ENCODE measurements at regions not wholly inside any gene's neighbourhood (a gene's known extent, or its start where the extent isn't known, plus 50 kb on each side); places are given as distances from the start of the nearest gene placed in this dataset.

- no peaks in the 10 kb centered on the region for H4K20me1 ChIP-seq (ENCODE audit: insufficient read depth)
- H3K27me3 ChIP-seq (ENCODE audit: insufficient read depth, low read depth, low read length): no peaks in the 10 kb centered on the region
These were observed 224.6 kb upstream of the NECTIN3 start for GRCh38 chr3:110846971-110847370.

GRCh38 chr3:110849064-110849463 is 222.6 kb upstream of the NECTIN3 start:
- Histone ChIP-seq H3K9ac (ENCODE audit: low read length) (no peak overlapping the region), H3K4me3 (ENCODE audit: low read length) (no peak overlapping the region), H4K20me1 (ENCODE audit: insufficient read depth) (no peaks in the 10 kb centered on the region), H3K9me2 (ENCODE audit: insufficient read depth, low read length) (no peaks in the 10 kb centered on the region), H3F3A (ENCODE audit: insufficient read depth, low read length, poor library complexity, severe bottlenecking) (no peaks in the 10 kb centered on the region), H2AFZ (ENCODE audit: low read depth, low read length) (no peak overlapping the region), H3K9me3 (ENCODE audit: low read length) (no peaks in the 10 kb centered on the region), H3K79me2 (replicated peaks; ENCODE audit: insufficient read depth, low read length) (no peaks in the 10 kb centered on the region), H3K4me2 (ENCODE audit: low read length) (no peak overlapping the region), H3K27me3 (ENCODE audit: insufficient read depth, low read depth, low read length) (no peaks in the 10 kb centered on the region), H3K27ac (ENCODE audit: low read length) (no peak overlapping the region), H3K36me3 (ENCODE audit: insufficient read depth, low read length) (no peaks in the 10 kb centered on the region)
- TF ChIP-seq CTCF (IDR thresholded peaks at IDR 0.05; ENCODE audit: poor library complexity, severe bottlenecking) (no peak), TAF1 (IDR thresholded peaks at IDR 0.05; ENCODE audit: low read depth) (no peak), EP300 (conservative IDR thresholded peaks at IDR 0.05; ENCODE audit: poor library complexity, severe bottlenecking) (no peak), MXI1 (conservative IDR thresholded peaks at IDR 0.05; ENCODE audit: poor library complexity, severe bottlenecking) (no peak), REST (IDR thresholded peaks at IDR 0.05; ENCODE audit: borderline replicate concordance) (no peak), EZH2 (IDR thresholded peaks at IDR 0.05; ENCODE audit: borderline replicate concordance, insufficient read depth, low read length, poor library complexity, severe bottlenecking) (no peak), RAD21 (conservative IDR thresholded peaks at IDR 0.05) (no peak), POLR2AphosphoS5 (IDR thresholded peaks at IDR 0.05) (no peak), SMC3 (conservative IDR thresholded peaks at IDR 0.05; ENCODE audit: poor library complexity) (no peak)

More at GRCh38 chr3:110846971-110847370, 224.6 kb upstream of the NECTIN3 start:
- no peak overlapping the region for H2AFZ ChIP-seq (ENCODE audit: low read depth, low read length)
- no peaks in the 10 kb centered on the region for H3K36me3 ChIP-seq (ENCODE audit: insufficient read depth, low read length)
- H3K9ac ChIP-seq (ENCODE audit: low read length): no peak overlapping the region
- H3K4me2 ChIP-seq (ENCODE audit: low read length): no peak overlapping the region
- TF ChIP-seq TAF1 (IDR thresholded peaks at IDR 0.05; ENCODE audit: low read depth): no peak
- TF ChIP-seq CTCF (IDR thresholded peaks at IDR 0.05; ENCODE audit: poor library complexity, severe bottlenecking): no peak
- H3K27ac ChIP-seq (ENCODE audit: low read length): no peak overlapping the region
- H3K9me3 ChIP-seq (ENCODE audit: low read length): no peaks in the 10 kb centered on the region
- no peaks in the 10 kb centered on the region for H3K9me2 ChIP-seq (ENCODE audit: insufficient read depth, low read length)
- no peaks in the 10 kb centered on the region for H3F3A ChIP-seq (ENCODE audit: insufficient read depth, low read length, poor library complexity, severe bottlenecking)
- H3K79me2 ChIP-seq (replicated peaks; ENCODE audit: insufficient read depth, low read length): no peaks in the 10 kb centered on the region
- no peak overlapping the region for H3K4me3 ChIP-seq (ENCODE audit: low read length)
